ENCODE measurements at regions not wholly inside any gene's neighbourhood (a gene's known extent, or its start where the extent isn't known, plus 50 kb on each side); places are given as distances from the start of the nearest gene placed in this dataset.

GRCh38 chr14:101504096-101504948, 57.0 kb upstream of the DIO3 start:
- in situ Hi-C loops (cut with MboI; ENCODE audit: low sequenced_read_pairs): no loop called here

DNA sequence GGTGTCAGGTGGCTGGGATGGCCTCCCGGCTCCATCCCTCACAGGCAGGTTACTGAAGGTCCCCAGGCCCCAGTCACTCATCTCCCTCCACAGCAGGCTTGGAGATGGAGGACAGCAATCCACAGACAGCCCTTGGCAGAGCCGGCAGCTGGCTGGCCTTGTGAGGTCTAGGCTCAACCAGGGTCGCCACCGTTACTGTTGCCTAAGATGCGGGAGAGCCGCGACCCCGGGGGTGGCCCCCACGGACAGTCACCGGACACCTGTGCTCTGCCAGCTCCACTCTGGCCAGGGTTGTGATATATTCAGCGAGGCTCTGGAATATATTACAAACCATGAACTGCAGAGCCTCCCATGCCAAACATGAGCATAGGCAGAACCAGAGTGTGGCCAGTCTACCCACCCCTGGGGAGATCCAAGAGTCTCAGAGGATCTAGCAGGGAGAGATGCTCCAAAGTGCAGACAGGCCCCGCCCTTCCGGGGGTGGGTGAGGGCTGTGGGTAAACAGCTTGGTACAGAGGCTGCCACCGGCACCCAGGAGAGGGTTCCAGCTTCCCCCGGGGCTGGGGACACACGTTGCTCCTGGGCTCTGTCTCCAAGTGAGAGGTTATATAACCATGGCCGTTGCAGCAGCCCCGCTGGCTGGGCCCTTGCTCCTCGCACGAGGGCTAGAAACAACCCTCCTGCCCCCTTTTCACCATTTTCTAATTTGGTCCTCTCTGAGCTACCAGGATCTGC, 55.9 kb upstream of the DIO3 start:
- in situ Hi-C loops (cut with MboI; ENCODE audit: low sequenced_read_pairs): no loop called here

GRCh38 chr14:101506211-101506925, 54.9 kb upstream of the DIO3 start:
- in situ Hi-C loops (cut with MboI; ENCODE audit: low sequenced_read_pairs): no loop called here

DNA sequence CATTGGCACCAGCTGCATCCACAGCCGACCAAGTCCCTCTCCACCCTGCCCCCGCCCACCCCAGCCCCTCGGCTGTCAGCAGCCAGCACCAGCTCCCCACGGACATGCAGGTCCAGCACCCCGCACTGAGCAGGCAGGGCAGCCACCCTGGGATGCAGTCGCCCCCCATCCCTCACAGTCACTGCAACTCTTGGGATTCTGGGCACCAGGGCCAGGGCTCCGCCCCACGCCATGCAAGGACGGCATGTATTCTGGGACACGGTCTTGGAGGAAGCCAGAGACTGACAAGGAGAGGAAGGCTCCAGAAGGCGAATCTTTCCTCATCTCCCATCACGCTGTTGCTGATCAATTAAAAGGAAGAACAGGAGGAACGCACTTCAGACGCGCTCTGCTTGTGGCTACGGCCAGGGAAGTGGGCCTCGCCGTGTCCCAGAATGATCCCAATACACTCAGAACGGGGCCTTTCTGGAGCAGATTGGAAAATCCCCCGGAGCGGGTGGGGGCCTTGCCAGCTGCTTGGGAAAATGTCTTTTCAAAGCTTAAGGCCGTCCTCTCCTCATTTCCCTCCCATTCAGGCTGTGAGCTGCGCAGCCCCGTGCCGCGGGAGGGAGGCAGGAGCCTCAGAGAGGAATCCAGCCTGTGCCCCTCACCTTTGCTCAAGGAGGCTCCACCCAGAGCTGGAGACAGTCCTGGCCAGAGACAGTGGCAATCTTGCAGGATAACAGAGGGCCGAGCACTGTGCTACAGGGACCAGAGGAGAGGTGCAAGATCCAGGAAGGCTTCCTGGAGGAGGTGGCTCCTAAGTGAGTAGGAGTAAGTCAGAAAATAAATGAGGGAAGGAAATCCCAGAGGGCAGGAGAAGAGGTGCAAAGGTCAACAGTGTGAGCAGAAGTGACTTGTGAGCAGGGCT, 54.1 kb upstream of the DIO3 start:
- in situ Hi-C loops (cut with MboI; ENCODE audit: low sequenced_read_pairs): no loop called here

DNA sequence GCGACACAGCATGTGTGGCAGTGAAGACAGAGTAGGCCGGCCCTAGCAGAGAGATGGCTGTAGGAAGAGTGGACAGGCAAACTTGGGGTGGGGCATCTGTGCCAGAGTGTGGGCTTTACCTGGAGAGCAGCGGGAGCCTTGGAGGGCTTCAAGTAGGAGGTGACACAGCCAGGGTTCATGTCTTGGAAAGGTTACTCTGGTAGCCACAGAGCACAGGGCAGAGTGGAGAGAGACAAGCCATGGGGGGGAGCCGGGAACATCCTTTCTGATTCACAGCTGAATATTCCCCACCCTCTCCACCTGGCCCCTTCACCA, 53.5 kb upstream of the DIO3 start:
- in situ Hi-C loops (cut with MboI; ENCODE audit: low sequenced_read_pairs): no loop called here

GRCh38 chr14:101508196-101508947, 52.9 kb upstream of the DIO3 start:
- in situ Hi-C loops (cut with MboI; ENCODE audit: low sequenced_read_pairs): no loop called here

- in situ Hi-C loops (cut with MboI; ENCODE audit: low sequenced_read_pairs): no loop called here
Measured at GRCh38 chr14:101508948-101509729, 52.2 kb upstream of the DIO3 start.

DNA sequence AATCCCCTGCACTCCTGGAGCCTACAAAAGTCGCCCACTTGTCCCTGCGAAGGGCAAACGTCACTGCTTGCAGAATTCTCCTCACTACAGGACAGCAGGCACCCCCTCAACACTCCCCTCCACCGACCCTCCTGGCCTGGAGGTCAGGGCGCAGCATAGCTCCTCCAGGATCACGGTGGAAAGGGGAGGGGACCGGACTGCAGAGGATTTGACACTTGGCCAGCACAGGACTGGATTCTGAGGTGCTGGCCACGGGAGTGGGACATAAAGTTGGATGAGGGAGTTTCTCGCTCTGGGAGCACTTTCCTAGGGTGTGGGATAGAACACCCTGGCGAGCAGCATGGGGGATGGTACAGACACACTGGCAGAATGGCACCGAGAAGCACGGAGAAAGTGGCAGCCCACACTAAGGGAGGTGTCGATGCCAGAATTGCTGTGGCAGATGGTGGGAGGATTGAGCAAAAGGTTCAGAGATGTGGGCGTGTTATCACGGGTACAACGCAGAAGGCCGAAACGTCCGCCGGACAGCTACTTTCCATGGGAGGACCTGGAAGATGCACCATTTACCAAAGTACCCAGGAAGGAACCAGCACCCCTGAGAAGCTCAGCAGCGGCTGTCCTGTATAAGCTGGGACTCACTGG, 51.4 kb upstream of the DIO3 start:
- in situ Hi-C loops (cut with MboI; ENCODE audit: low sequenced_read_pairs): no loop called here

DNA sequence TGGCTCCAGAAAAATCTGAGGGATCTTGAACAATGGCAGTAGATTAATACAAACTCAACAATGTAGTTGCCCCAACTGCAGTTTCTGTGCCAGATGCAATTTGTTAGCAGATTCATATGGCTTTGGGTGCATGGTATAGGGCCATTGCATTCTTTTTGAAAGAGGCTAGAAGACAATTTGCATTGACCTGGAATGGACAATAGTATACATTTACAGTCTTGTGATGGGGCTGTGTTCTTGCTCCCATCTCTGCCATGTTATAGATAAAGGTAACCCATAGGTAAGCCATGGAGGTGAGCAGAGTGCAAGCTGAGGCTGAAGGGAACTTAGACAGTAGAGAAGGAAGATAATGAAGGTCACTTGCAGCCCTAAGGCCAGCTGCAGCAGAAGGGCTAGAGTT, 50.1 kb upstream of the DIO3 start:
- in situ Hi-C loops (cut with MboI; ENCODE audit: low sequenced_read_pairs): no loop called here

Measured in HL-60/S4 treated with phorbol 12-myristate 13-acetate at 8.2 ng/mL for 4 days and 3 days (cell line).